Breast epithelium (tissue), 4 donors: ENCODE measurements at regions not wholly inside any gene's neighbourhood (a gene's known extent, or its start where the extent isn't known, plus 50 kb on each side); places are given as distances from the start of the nearest gene placed in this dataset.

Source experiments
- DNase-seq, 2 donors: peaks; one replicate each; pipeline ENCODE4 v3.0.0-alpha.2; 2019; ENCODE audit warnings: low spot score in 2 of 2
- H3K27ac ChIP-seq, 2 donors: fragments of 200-600 bp; sonication (generic) in 1 of 2; one replicate each; pipeline ENCODE4 v1.5.1; 2016 to 2019; ENCODE audit warnings: mild to moderate bottlenecking in 1 of 2
- H3K27me3 ChIP-seq, 2 donors: fragments of 200-600 bp; sonication (generic) in 1 of 2; one replicate each; pipeline versions ENCODE4 v1.5.1 to v1.6.0; 2017 to 2019; ENCODE audit warnings: control low read depth in 1 of 2, mild to moderate bottlenecking in 1 of 2
- H3K36me3 ChIP-seq: fragments of 200-600 bp; one replicate; pipeline ENCODE4 v1.5.1; 2019
- H3K4me1 ChIP-seq, 2 donors: fragments of 200-600 bp; sonication (generic); one replicate each; pipeline ENCODE4 v1.5.1; 2016 to 2019; ENCODE audit warnings: control low read depth in 1 of 2
- H3K4me3 ChIP-seq, 3 donors: fragments of 200-600 bp; sonication (generic); 1 replicate in 2 of 3; 2 replicates in 1 of 3; pipeline ENCODE4 v1.5.1; 2016 to 2019; ENCODE audit warnings: mild to moderate bottlenecking in 3 of 3, moderate library complexity in 2 of 3
- H3K9me3 ChIP-seq, 2 donors: fragments of 200-600 bp; sonication (generic) in 1 of 2; one replicate each; pipeline ENCODE4 v1.5.1; 2016 to 2019; ENCODE audit warnings: control low read depth in 1 of 2
- CTCF ChIP-seq, 3 donors: fragments of 450-650 bp; IDR thresholded peaks; one replicate each; pipeline ENCODE4 v1.5.1; 2016 to 2017; ENCODE audit warnings: antibody characterized with exemption in 3 of 3, mild to moderate bottlenecking in 3 of 3, moderate library complexity in 3 of 3
- POLR2A ChIP-seq: fragments of 450-650 bp; IDR thresholded peaks from one replicate; pipeline ENCODE4 v1.6.1; 2016; ENCODE audit warnings: antibody characterized with exemption, mild to moderate bottlenecking, moderate library complexity
- POLR2AphosphoS5 ChIP-seq, 3 donors: sonication (generic); formaldehyde crosslinking; IDR thresholded peaks; one replicate each; pipeline ENCODE4 v1.6.1; 2017; ENCODE audit warnings: antibody characterized with exemption in 3 of 3
- intact Hi-C: fragments of 100-400 bp; cut with DNase I; formaldehyde crosslinking; loops from one replicate; pipeline ENCODE4 v1.15.1; 2023; ENCODE audit warnings: low total_unique reads

- no peak overlapping the region for H3K4me3 ChIP-seq
- H3K27ac ChIP-seq: no peak overlapping the region
- no peak for TF ChIP-seq CTCF (IDR thresholded peaks at IDR 0.05)
- TF ChIP-seq POLR2AphosphoS5 (IDR thresholded peaks at IDR 0.05): no peak
- no peak for TF ChIP-seq POLR2A
- intact Hi-C loops: no loop called here
- no peak for DNase-seq
- no peaks in the 10 kb centered on the region for H3K9me3 ChIP-seq
- peaks cover 0 to 6% of the 10 kb centered on the region in 2 donors for H3K27me3 ChIP-seq
- H3K4me1 ChIP-seq: peaks cover 0 to 6% of the 10 kb centered on the region in 2 donors
- H3K36me3 ChIP-seq: no peaks in the 10 kb centered on the region
Measured at GRCh38 chr10:6718550-6718949, 138.5 kb upstream of the PRKCQ start.

- TF ChIP-seq CTCF (IDR thresholded peaks at IDR 0.05) (no peak), POLR2AphosphoS5 (IDR thresholded peaks at IDR 0.05) (no peak), POLR2A (no peak)
- Histone ChIP-seq H3K4me3 (no peak overlapping the region), H3K36me3 (no peaks in the 10 kb centered on the region), H3K27ac (peak overlapping the region in 1 of 2 donors; percentile 61), H3K9me3 (no peaks in the 10 kb centered on the region), H3K4me1 (peaks cover 0 to 1% of the 10 kb centered on the region in 2 donors), H3K27me3 (peaks cover 0 to 6% of the 10 kb centered on the region in 2 donors)
- no peak for DNase-seq
- intact Hi-C loops: no loop called here
Measured at GRCh38 chr10:6716516-6716915, 136.4 kb upstream of the PRKCQ start.

- H3K27me3 ChIP-seq: peaks cover 0 to 6% of the 10 kb centered on the region in 2 donors
- H3K9me3 ChIP-seq: no peaks in the 10 kb centered on the region
- H3K27ac ChIP-seq: no peak overlapping the region
- DNase-seq: no peak
- TF ChIP-seq POLR2A: no peak
- no peak for TF ChIP-seq CTCF (IDR thresholded peaks at IDR 0.05)
- no peak for TF ChIP-seq POLR2AphosphoS5 (IDR thresholded peaks at IDR 0.05)
- no peaks in the 10 kb centered on the region for H3K4me1 ChIP-seq
- intact Hi-C loops: no loop called here
- no peak overlapping the region for H3K4me3 ChIP-seq
- no peaks in the 10 kb centered on the region for H3K36me3 ChIP-seq
Measured at GRCh38 chr10:6713716-6714115, 133.6 kb upstream of the PRKCQ start.

- no peaks in the 10 kb centered on the region for H3K9me3 ChIP-seq
- TF ChIP-seq CTCF (IDR thresholded peaks at IDR 0.05) (no peak), POLR2AphosphoS5 (IDR thresholded peaks at IDR 0.05) (no peak), POLR2A (no peak)
- no peaks in the 10 kb centered on the region for H3K36me3 ChIP-seq
- intact Hi-C loops: no loop called here
- H3K27ac ChIP-seq: no peak overlapping the region
- no peaks in the 10 kb centered on the region for H3K4me1 ChIP-seq
- DNase-seq: no peak
- peaks cover 0 to 6% of the 10 kb centered on the region in 2 donors for H3K27me3 ChIP-seq
- H3K4me3 ChIP-seq: no peak overlapping the region
Measured at GRCh38 chr10:6713120-6713519, 133.0 kb upstream of the PRKCQ start.

GRCh38 chr10:6711881-6712280 lies 131.8 kb upstream of the PRKCQ start:
- TF ChIP-seq POLR2AphosphoS5 (IDR thresholded peaks at IDR 0.05) (no peak), POLR2A (no peak), CTCF (IDR thresholded peaks at IDR 0.05) (no peak)
- peaks cover 0 to 6% of the 10 kb centered on the region in 2 donors for H3K27me3 ChIP-seq
- DNase-seq: no peak
- H3K4me1 ChIP-seq: no peaks in the 10 kb centered on the region
- H3K36me3 ChIP-seq: no peaks in the 10 kb centered on the region
- no peaks in the 10 kb centered on the region for H3K9me3 ChIP-seq
- intact Hi-C loops: no loop called here
- H3K27ac ChIP-seq: no peak overlapping the region
- no peak overlapping the region for H3K4me3 ChIP-seq
